Upper lobe of right lung (tissue), 1 donor: ENCODE measurements at regions not wholly inside any gene's neighbourhood (a gene's known extent, or its start where the extent isn't known, plus 50 kb on each side); places are given as distances from the start of the nearest gene placed in this dataset.

ENCODE experiments used
- ATAC-seq: fragments of 200-7000 bp; cut with Tn5 transposase; one replicate; pipeline ENCODE4 v1.9.1; 2020; ENCODE audit warnings: mild to moderate bottlenecking, moderate library complexity
- DNase-seq: peaks from one replicate; pipeline ENCODE4 v3.0.0-alpha.2; 2020
- H3K27ac ChIP-seq: fragments of 200-600 bp; one replicate; pipeline ENCODE4 v1.8.0; 2022
- H3K27me3 ChIP-seq: fragments of 200-600 bp; one replicate; pipeline ENCODE4 v1.8.0; 2022; ENCODE audit warnings: mild to moderate bottlenecking
- H3K36me3 ChIP-seq: fragments of 200-600 bp; one replicate; pipeline ENCODE4 v1.8.0; 2022
- H3K4me1 ChIP-seq: fragments of 200-600 bp; one replicate; pipeline ENCODE4 v1.8.0; 2022
- H3K4me3 ChIP-seq: fragments of 200-600 bp; one replicate; pipeline ENCODE4 v1.8.0; 2022; ENCODE audit warnings: mild to moderate bottlenecking
- H3K9me3 ChIP-seq: fragments of 200-600 bp; one replicate; pipeline ENCODE4 v1.8.0; 2022
- CTCF ChIP-seq: fragments of 200-600 bp; IDR thresholded peaks from one replicate; pipeline ENCODE4 v1.8.0; 2022; ENCODE audit warnings: antibody characterized with exemption
- intact Hi-C: fragments of 100-400 bp; cut with DNase I; formaldehyde crosslinking; loops from one replicate; pipeline ENCODE4 v1.11.0; 2022
- donor health status: DM: no; HTN: yes; CAD: no; lungs with severe emphysema.

GRCh38 chr5:124474528-124475215 is 271.8 kb downstream of the ZNF608 start:
- no peaks in the 10 kb centered on the region for H3K4me1 ChIP-seq
- H3K27me3 ChIP-seq, result no peaks in the 10 kb centered on the region
- ATAC-seq, result no peak
- H3K36me3 ChIP-seq, result no peaks in the 10 kb centered on the region
- intact Hi-C loops, result no loop called here
- no peak for DNase-seq
- H3K9me3 ChIP-seq, result no peaks in the 10 kb centered on the region
- no peak for TF ChIP-seq CTCF
- H3K27ac ChIP-seq, result no peak overlapping the region
- no peak overlapping the region for H3K4me3 ChIP-seq

GRCh38 chr5:124468671-124469411 is 277.6 kb downstream of the ZNF608 start:
- H3K9me3 ChIP-seq, result no peaks in the 10 kb centered on the region
- H3K36me3 ChIP-seq, result no peaks in the 10 kb centered on the region
- no peak overlapping the region for H3K27ac ChIP-seq
- no peak overlapping the region for H3K4me3 ChIP-seq
- H3K27me3 ChIP-seq, result no peaks in the 10 kb centered on the region
- H3K4me1 ChIP-seq, result no peaks in the 10 kb centered on the region
- DNase-seq (no peak), ATAC-seq (no peak)
- intact Hi-C loops, result no loop called here
- no peak for TF ChIP-seq CTCF

GRCh38 chr5:124467745-124468144 is 278.7 kb downstream of the ZNF608 start:
- intact Hi-C loops, result no loop called here
- Histone ChIP-seq H3K4me3 (no peak overlapping the region), H3K36me3 (no peaks in the 10 kb centered on the region), H3K27ac (no peak overlapping the region), H3K27me3 (no peaks in the 10 kb centered on the region), H3K9me3 (no peaks in the 10 kb centered on the region), H3K4me1 (no peaks in the 10 kb centered on the region)
- ATAC-seq (no peak), DNase-seq (no peak)
- TF ChIP-seq CTCF, result no peak

GRCh38 chr5:124466011-124466410 is 280.4 kb downstream of the ZNF608 start:
- no peak for ATAC-seq
- Histone ChIP-seq H3K4me3 (no peak overlapping the region), H3K9me3 (no peaks in the 10 kb centered on the region), H3K27ac (no peak overlapping the region), H3K27me3 (no peaks in the 10 kb centered on the region), H3K4me1 (no peaks in the 10 kb centered on the region), H3K36me3 (no peaks in the 10 kb centered on the region)
- intact Hi-C loops, result no loop called here
- no peak for TF ChIP-seq CTCF
- no peak for DNase-seq

GRCh38 chr5:124463851-124464250 is 282.6 kb downstream of the ZNF608 start:
- Histone ChIP-seq H3K4me1 (no peaks in the 10 kb centered on the region), H3K27me3 (no peaks in the 10 kb centered on the region), H3K4me3 (no peak overlapping the region), H3K36me3 (no peaks in the 10 kb centered on the region), H3K27ac (no peak overlapping the region), H3K9me3 (no peaks in the 10 kb centered on the region)
- TF ChIP-seq CTCF, result no peak
- intact Hi-C loops, result no loop called here
- ATAC-seq, result no peak
- DNase-seq, result no peak
